C4-2B (cell line): ENCODE measurements at regions not wholly inside any gene's neighbourhood (a gene's known extent, or its start where the extent isn't known, plus 50 kb on each side); places are given as distances from the start of the nearest gene placed in this dataset.

Experiments
- H3K27ac ChIP-seq: fragments of 450-650 bp; 2 replicates; pipeline ENCODE4 v1.5.1; 2017
- ZFX ChIP-seq: fragments of 450-650 bp; IDR thresholded peaks from 2 replicates; pipeline ENCODE4 v1.6.1; 2017
- TF ChIP-seq, protein P1 (sequence below): fragments of 450-650 bp; conservative IDR thresholded peaks from 2 replicates; pipeline ENCODE4 v1.5.1; 2017; ENCODE audit warnings: mild to moderate bottlenecking

GRCh38 chr1:4407851-4408250 lies 246.6 kb upstream of the AJAP1 start:
- no peak overlapping the region for H3K27ac ChIP-seq

DNA sequence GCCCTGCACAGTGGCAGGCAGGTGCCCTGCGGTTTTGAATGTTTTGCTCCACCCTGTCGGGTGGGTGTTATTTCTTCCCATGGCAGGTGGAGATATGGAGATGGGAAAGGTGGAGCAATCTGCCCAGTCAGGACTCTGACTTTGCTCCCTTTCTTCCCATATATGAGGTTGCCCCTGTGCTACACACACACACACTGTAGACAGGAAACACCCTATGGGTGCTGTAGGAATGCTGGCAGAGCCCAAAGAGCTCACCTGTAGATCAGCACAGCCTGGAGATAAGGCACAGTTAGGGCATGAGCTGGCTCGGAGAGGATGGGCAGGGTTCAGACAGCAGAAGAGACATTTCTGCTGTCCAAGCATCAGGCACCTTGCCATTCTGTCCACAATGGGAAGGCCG lies 246.0 kb upstream of the AJAP1 start:
- no peak overlapping the region for H3K27ac ChIP-seq
- no peak for TF ChIP-seq ZFX

More at GRCh38 chr1:4407851-4408250, 246.6 kb upstream of the AJAP1 start:
- no peak for TF ChIP-seq ZFX
- TF ChIP-seq, protein P1, sequence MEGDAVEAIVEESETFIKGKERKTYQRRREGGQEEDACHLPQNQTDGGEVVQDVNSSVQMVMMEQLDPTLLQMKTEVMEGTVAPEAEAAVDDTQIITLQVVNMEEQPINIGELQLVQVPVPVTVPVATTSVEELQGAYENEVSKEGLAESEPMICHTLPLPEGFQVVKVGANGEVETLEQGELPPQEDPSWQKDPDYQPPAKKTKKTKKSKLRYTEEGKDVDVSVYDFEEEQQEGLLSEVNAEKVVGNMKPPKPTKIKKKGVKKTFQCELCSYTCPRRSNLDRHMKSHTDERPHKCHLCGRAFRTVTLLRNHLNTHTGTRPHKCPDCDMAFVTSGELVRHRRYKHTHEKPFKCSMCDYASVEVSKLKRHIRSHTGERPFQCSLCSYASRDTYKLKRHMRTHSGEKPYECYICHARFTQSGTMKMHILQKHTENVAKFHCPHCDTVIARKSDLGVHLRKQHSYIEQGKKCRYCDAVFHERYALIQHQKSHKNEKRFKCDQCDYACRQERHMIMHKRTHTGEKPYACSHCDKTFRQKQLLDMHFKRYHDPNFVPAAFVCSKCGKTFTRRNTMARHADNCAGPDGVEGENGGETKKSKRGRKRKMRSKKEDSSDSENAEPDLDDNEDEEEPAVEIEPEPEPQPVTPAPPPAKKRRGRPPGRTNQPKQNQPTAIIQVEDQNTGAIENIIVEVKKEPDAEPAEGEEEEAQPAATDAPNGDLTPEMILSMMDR, result no peak

GRCh38 chr1:4411862-4412261 lies 242.5 kb upstream of the AJAP1 start:
- peak overlapping the region; percentile 39 for H3K27ac ChIP-seq
- TF ChIP-seq, protein P1, result no peak
- no peak for TF ChIP-seq ZFX

- H3K27ac ChIP-seq, result no peak overlapping the region
- TF ChIP-seq ZFX, result no peak
- TF ChIP-seq, protein P1, result no peak
Observed at GRCh38 chr1:4415476-4415875, 238.9 kb upstream of the AJAP1 start.

DNA sequence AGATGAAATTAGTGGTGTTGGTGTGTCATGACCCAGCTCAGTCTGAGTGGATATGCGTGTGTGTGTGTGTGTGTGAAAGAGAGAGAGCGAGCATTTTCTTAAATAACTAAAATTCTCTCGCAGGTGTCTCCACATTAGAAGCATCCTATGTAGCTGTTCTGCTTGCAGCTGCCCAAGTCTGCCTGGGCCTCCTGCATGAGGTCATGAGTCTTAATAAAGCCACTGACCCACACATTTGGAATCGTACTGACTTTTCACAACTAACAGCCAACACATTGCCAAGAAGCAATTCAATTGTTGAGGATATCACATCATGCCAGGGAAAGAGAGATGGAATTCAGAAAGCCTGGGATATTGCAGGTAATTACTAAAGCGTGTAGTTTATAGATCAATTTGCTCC lies 238.2 kb upstream of the AJAP1 start:
- no peak for TF ChIP-seq ZFX
- TF ChIP-seq, protein P1, result no peak
- no peak overlapping the region for H3K27ac ChIP-seq

GRCh38 chr1:4418021-4418420 lies 236.4 kb upstream of the AJAP1 start:
- TF ChIP-seq, protein P1, result no peak
- TF ChIP-seq ZFX, result no peak
- no peak overlapping the region for H3K27ac ChIP-seq

DNA sequence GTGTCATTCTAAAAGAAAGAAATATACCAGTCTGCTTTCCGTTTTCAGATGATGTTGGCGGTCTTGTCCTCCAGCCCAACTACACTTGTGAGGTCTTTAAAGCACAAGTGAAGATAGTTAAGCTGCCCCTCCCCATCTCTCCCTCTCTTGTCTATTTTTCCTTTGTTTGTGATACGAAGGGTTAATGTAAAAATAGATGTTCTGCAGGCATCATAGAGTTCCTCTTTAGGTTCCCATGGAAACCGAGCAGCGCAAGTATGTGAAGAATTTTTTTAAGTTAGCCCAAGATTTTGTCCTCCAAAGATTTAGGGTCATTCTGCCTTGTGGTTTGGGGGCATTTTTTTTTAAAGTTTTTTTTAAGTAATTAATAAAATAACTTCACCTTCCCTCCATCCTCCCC lies 232.4 kb upstream of the AJAP1 start:
- no peak overlapping the region for H3K27ac ChIP-seq
- TF ChIP-seq ZFX, result no peak
- TF ChIP-seq, protein P1, result no peak

GRCh38 chr1:4422504-4423289 lies 231.7 kb upstream of the AJAP1 start:
- TF ChIP-seq, protein P1, result no peak
- TF ChIP-seq ZFX, result no peak

More at GRCh38 chr1:4422504-4423289, 231.7 kb upstream of the AJAP1 start:
- H3K27ac ChIP-seq, result no peak overlapping the region
